Upper lobe of left lung (tissue), 4 donors: ENCODE measurements at regions not wholly inside any gene's neighbourhood (a gene's known extent, or its start where the extent isn't known, plus 50 kb on each side); places are given as distances from the start of the nearest gene placed in this dataset.

Experiments used
- CTCF ChIP-seq, 6 experiments: fragments of 450-650 bp in 4 of 6; fragments of 200-600 bp in 2 of 6; sonication (generic) in 2 of 6; IDR thresholded peaks; one replicate each; pipeline ENCODE4 v1.5.1; 2016 to 2019; ENCODE audit warnings: antibody characterized with exemption in 6 of 6
- EP300 ChIP-seq, 4 donors: sonication (generic); formaldehyde crosslinking; IDR thresholded peaks; one replicate each; pipeline ENCODE4 v1.5.1; 2017; ENCODE audit warnings: antibody characterized with exemption in 4 of 4, control low read depth in 2 of 4
- POLR2A ChIP-seq, 4 donors: fragments of 450-650 bp; IDR thresholded peaks; one replicate each; pipeline ENCODE4 v1.5.1; 2016 to 2017; ENCODE audit warnings: antibody characterized with exemption in 4 of 4, mild to moderate bottlenecking in 2 of 4
- POLR2AphosphoS5 ChIP-seq, 2 donors: sonication (generic); formaldehyde crosslinking; IDR thresholded peaks; one replicate each; pipeline ENCODE4 v1.5.1; 2017; ENCODE audit warnings: antibody characterized with exemption in 2 of 2

GRCh38 chr20:10921491-10922010 is 247.8 kb upstream of the JAG1 start:
- no peak for TF ChIP-seq CTCF (IDR thresholded peaks at IDR 0.05)
- TF ChIP-seq POLR2AphosphoS5 (IDR thresholded peaks at IDR 0.05), result no peak
- no peak for TF ChIP-seq POLR2A (IDR thresholded peaks at IDR 0.05)
- TF ChIP-seq EP300 (IDR thresholded peaks at IDR 0.05), result no peak
